DOHH2 (cell line): ENCODE measurements at regions not wholly inside any gene's neighbourhood (a gene's known extent, or its start where the extent isn't known, plus 50 kb on each side); places are given as distances from the start of the nearest gene placed in this dataset.

Experiments
- H3F3A ChIP-seq: fragments of 200-600 bp; sonication (generic), shearing (Covaris generic); 2 replicates; pipeline ENCODE4 v1.6.0; 2016; ENCODE audit warnings: antibody characterized with exemption, mild to moderate bottlenecking; ENCODE audit not compliant: control insufficient read depth, insufficient read depth
- H3K27ac ChIP-seq: fragments of 200-600 bp; sonication (generic); 2 replicates; pipeline ENCODE4 v1.5.1; 2014; ENCODE audit warnings: low read depth, mild to moderate bottlenecking, low read length, moderate library complexity
- H3K27me3 ChIP-seq: fragments of 200-600 bp; sonication (generic); 2 replicates; pipeline ENCODE4 v1.6.1; 2014; ENCODE audit warnings: mild to moderate bottlenecking, low read length, mixed read lengths; ENCODE audit not compliant: control insufficient read depth
- H3K36me3 ChIP-seq: fragments of 200-600 bp; sonication (generic); 2 replicates; pipeline ENCODE4 v1.6.1; 2014; ENCODE audit warnings: mild to moderate bottlenecking, low read length, moderate library complexity, mixed read lengths; ENCODE audit not compliant: control insufficient read depth
- H3K4me1 ChIP-seq: fragments of 200-600 bp; sonication (generic); 2 replicates; pipeline ENCODE4 v1.6.1; 2014; ENCODE audit warnings: mild to moderate bottlenecking, low read length, mixed read lengths; ENCODE audit not compliant: control insufficient read depth
- H3K4me2 ChIP-seq: fragments of 200-600 bp; sonication (generic); 2 replicates; pipeline ENCODE4 v1.6.0; 2014; ENCODE audit warnings: mild to moderate bottlenecking, low read length, moderate library complexity
- H3K4me3 ChIP-seq: fragments of 200-600 bp; sonication (generic); 2 replicates; pipeline ENCODE4 v1.5.1; 2014; ENCODE audit warnings: mild to moderate bottlenecking, low read length, mixed read lengths
- H3K79me2 ChIP-seq: fragments of 200-600 bp; sonication (generic); 2 replicates; pipeline ENCODE4 v1.6.1; 2014; ENCODE audit warnings: mild to moderate bottlenecking, low read length, mixed read lengths; ENCODE audit not compliant: control insufficient read depth
- H3K9me2 ChIP-seq: fragments of 200-600 bp; sonication (generic); replicated peaks from 2 replicates; pipeline ENCODE4 v1.6.1; 2014; ENCODE audit warnings: mild to moderate bottlenecking, low read length, mixed read lengths; ENCODE audit not compliant: control insufficient read depth
- H3K9me3 ChIP-seq: fragments of 200-600 bp; sonication (generic); 2 replicates; pipeline ENCODE4 v1.6.1; 2014; ENCODE audit warnings: antibody characterized with exemption, low read length, mixed read lengths; ENCODE audit not compliant: control insufficient read depth, insufficient read depth
- H4K20me1 ChIP-seq: fragments of 200-600 bp; sonication (generic); 2 replicates; pipeline ENCODE4 v1.6.0; 2014; ENCODE audit warnings: low read depth, mild to moderate bottlenecking, antibody characterized with exemption, low read length, moderate library complexity; ENCODE audit not compliant: control insufficient read depth, insufficient read depth
- EZH2phosphoT487 ChIP-seq: fragments of 200-600 bp; sonication (generic); IDR thresholded peaks from 2 replicates; pipeline ENCODE4 v1.6.1; 2017; ENCODE audit warnings: borderline replicate concordance, mild to moderate bottlenecking, antibody characterized with exemption, low read length, moderate library complexity, mixed read lengths
- TF ChIP-seq, protein P1 (sequence below): fragments of 200-600 bp; sonication (generic); IDR thresholded peaks from one replicate; pipeline ENCODE4 v1.5.1; 2014; ENCODE audit warnings: antibody characterized with exemption, mild to moderate bottlenecking, low read depth, low read length; ENCODE audit not compliant: poor library complexity, severe bottlenecking

DNA sequence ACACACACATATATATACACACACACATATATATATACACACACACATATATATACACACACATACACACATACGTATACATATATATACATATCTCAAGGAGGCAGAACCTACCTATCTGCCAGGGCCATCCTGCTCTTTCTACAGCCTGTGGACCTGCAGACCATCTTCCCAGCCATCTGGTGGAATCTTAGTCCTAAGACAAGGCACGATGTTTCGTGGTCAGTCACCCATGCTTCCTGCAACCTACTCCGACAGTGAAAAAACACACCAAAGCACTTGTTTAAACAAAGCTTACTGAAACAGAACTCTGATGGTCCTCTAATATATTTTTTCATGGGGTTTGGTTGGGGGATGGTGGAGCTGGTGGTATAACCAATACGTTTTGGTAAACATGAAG, 164.2 kb upstream of the ZNF521 start:
- Histone ChIP-seq H3K27me3 (no peaks in the 10 kb centered on the region), H4K20me1 (no peaks in the 10 kb centered on the region), H3K9me3 (no peaks in the 10 kb centered on the region), H3K4me3 (peak overlapping the region; percentile 23), H3K4me2 (peak overlapping the region; percentile 34), H3K4me1 (peaks cover 50% of the 10 kb centered on the region), H3K27ac (peak overlapping the region; percentile 22), H3K36me3 (no peaks in the 10 kb centered on the region), H3K9me2 (no peaks in the 10 kb centered on the region), H3K79me2 (no peaks in the 10 kb centered on the region), H3F3A (peaks cover 6% of the 10 kb centered on the region; the same call in 1 of the 2 replicates)
- TF ChIP-seq, protein P1, sequence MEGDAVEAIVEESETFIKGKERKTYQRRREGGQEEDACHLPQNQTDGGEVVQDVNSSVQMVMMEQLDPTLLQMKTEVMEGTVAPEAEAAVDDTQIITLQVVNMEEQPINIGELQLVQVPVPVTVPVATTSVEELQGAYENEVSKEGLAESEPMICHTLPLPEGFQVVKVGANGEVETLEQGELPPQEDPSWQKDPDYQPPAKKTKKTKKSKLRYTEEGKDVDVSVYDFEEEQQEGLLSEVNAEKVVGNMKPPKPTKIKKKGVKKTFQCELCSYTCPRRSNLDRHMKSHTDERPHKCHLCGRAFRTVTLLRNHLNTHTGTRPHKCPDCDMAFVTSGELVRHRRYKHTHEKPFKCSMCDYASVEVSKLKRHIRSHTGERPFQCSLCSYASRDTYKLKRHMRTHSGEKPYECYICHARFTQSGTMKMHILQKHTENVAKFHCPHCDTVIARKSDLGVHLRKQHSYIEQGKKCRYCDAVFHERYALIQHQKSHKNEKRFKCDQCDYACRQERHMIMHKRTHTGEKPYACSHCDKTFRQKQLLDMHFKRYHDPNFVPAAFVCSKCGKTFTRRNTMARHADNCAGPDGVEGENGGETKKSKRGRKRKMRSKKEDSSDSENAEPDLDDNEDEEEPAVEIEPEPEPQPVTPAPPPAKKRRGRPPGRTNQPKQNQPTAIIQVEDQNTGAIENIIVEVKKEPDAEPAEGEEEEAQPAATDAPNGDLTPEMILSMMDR, result no peak
- TF ChIP-seq EZH2phosphoT487, result no peak

DNA sequence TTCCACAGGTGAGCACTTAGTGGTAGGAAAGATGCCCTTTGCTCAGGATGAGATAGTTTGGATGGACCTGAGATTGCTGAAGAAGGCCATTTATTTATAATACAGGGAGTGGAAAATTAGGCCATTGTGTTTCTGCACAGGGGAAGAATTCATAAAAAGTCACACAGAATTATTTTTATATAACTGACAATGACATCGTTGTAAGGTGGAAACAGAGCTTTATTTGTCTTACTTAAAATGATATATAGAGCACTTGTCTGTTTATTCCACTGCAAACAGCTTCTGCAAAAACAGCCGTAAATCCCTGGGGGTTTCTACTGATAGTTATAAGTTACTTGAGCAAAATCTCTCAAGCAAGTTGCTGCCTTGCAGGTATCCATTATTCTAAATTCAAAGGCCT, 158.1 kb upstream of the ZNF521 start:
- Histone ChIP-seq H3K9me3 (no peaks in the 10 kb centered on the region), H3K27me3 (no peaks in the 10 kb centered on the region), H3K9me2 (no peaks in the 10 kb centered on the region), H3F3A (no peaks in the 10 kb centered on the region), H3K36me3 (no peaks in the 10 kb centered on the region), H3K79me2 (no peaks in the 10 kb centered on the region), H3K4me3 (peak overlapping the region; percentile 2; the same call in 1 of the 2 replicates), H3K4me1 (peaks cover 21% of the 10 kb centered on the region), H3K4me2 (peak overlapping the region; percentile 28), H3K27ac (no peak overlapping the region), H4K20me1 (no peaks in the 10 kb centered on the region)
- no peak for TF ChIP-seq EZH2phosphoT487
- TF ChIP-seq, protein P1, result no peak

DNA sequence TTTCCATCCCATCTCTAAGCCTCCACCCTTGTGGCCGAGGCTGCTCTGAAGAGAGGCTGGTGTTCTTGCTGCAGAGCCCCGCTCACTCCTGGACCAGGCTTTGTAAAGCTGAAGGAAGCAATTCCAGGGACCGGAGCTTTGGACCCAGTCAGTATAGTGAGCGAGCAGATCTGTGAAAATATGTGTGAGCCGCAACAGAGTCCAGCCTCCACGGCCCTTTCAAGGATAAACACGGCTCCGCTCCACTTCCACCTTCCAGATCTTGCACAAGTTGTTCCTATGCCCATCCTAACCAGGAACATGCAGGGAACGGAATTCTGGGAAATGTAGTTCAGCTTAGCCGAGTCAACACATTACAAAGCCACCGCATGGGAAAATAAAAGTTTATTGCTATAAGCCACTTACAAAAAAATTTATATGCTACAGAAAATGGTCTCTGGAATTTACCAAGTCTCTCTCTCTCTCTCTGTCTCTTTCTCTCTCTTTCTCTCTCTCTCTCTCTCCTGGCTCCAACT, 151.7 kb upstream of the ZNF521 start:
- TF ChIP-seq, protein P1, result no peak
- no peak for TF ChIP-seq EZH2phosphoT487
- no peaks in the 10 kb centered on the region for H3K27me3 ChIP-seq
- H3K4me1 ChIP-seq, result no peaks in the 10 kb centered on the region
- no peaks in the 10 kb centered on the region for H3K79me2 ChIP-seq
- H4K20me1 ChIP-seq, result no peaks in the 10 kb centered on the region
- no peak overlapping the region for H3K4me2 ChIP-seq
- H3K27ac ChIP-seq, result no peak overlapping the region
- H3K9me3 ChIP-seq, result no peaks in the 10 kb centered on the region
- no peaks in the 10 kb centered on the region for H3K36me3 ChIP-seq
- H3K9me2 ChIP-seq, result no peaks in the 10 kb centered on the region
- no peaks in the 10 kb centered on the region for H3F3A ChIP-seq
- no peak overlapping the region for H3K4me3 ChIP-seq
